GM12891 (cell line): ENCODE measurements at regions not wholly inside any gene's neighbourhood (a gene's known extent, or its start where the extent isn't known, plus 50 kb on each side); places are given as distances from the start of the nearest gene placed in this dataset.

Experiments used
- DNase-seq: peaks from one replicate; pipeline ENCODE4 v3.0.0; 2011; ENCODE audit warnings: low spot score; ENCODE audit not compliant: insufficient read length
- FAIRE-seq: peaks from 2 replicates; lab custom pipeline; 2011; peaks lifted over from hg19 to GRCh38; lab: Jason Lieb, UNC
- PAX5 ChIP-seq: IDR thresholded peaks from 2 replicates; pipeline ENCODE4 v1.6.1; 2011; ENCODE audit warnings: low read length, moderate library complexity, mild to moderate bottlenecking; ENCODE audit not compliant: insufficient read depth, severe bottlenecking
- POLR2A ChIP-seq: IDR thresholded peaks from 2 replicates; pipeline ENCODE4 v1.6.1; 2011; ENCODE audit warnings: low read depth, low read length, control low read depth
- POLR2AphosphoS5 ChIP-seq: IDR thresholded peaks from 2 replicates; pipeline ENCODE4 v1.6.1; 2011; ENCODE audit warnings: low read depth, low read length, control low read depth
- POU2F2 ChIP-seq: IDR thresholded peaks from 2 replicates; pipeline ENCODE4 v1.6.1; 2011; ENCODE audit warnings: low read depth, mild to moderate bottlenecking, control low read depth, low read length, moderate library complexity
- SPI1 ChIP-seq: IDR thresholded peaks from 2 replicates; pipeline ENCODE4 v1.6.1; 2011; ENCODE audit warnings: low read depth, low read length, control low read depth
- TAF1 ChIP-seq: IDR thresholded peaks from 2 replicates; pipeline ENCODE4 v1.6.1; 2011; ENCODE audit warnings: low read depth, low read length, control low read depth

- no peak for FAIRE-seq
- no peak for DNase-seq
- TF ChIP-seq TAF1 (no peak), PAX5 (no peak), POLR2A (no peak), POLR2AphosphoS5 (no peak), SPI1 (no peak), POU2F2 (no peak)
Measured at GRCh38 chr16:51875834-51876600, 670.9 kb downstream of the TOX3 start.

GRCh38 chr16:51872524-51872923, 674.4 kb downstream of the TOX3 start:
- FAIRE-seq (no peak), DNase-seq (no peak)
- TF ChIP-seq TAF1 = no peak
- no peak for TF ChIP-seq PAX5

- no peak for TF ChIP-seq PAX5
- no peak for TF ChIP-seq SPI1
- TF ChIP-seq POLR2A = no peak
- TF ChIP-seq TAF1 = no peak
- TF ChIP-seq POU2F2 = no peak
- no peak for TF ChIP-seq POLR2AphosphoS5
- no peak for DNase-seq
- no peak for FAIRE-seq
Measured at GRCh38 chr16:51870296-51870854, 676.6 kb downstream of the TOX3 start.

- DNase-seq (no peak), FAIRE-seq (no peak)
- TF ChIP-seq POLR2A (no peak), PAX5 (no peak), POLR2AphosphoS5 (no peak), SPI1 (no peak), POU2F2 (no peak), TAF1 (no peak)
Measured at GRCh38 chr16:51869176-51869575, 677.8 kb downstream of the TOX3 start.

GRCh38 chr16:51868631-51869030, 678.3 kb downstream of the TOX3 start:
- TF ChIP-seq PAX5 = no peak
- no peak for TF ChIP-seq TAF1
- TF ChIP-seq SPI1 = no peak
- TF ChIP-seq POLR2AphosphoS5 = no peak
- TF ChIP-seq POU2F2 = no peak
- no peak for TF ChIP-seq POLR2A
- no peak for FAIRE-seq

GRCh38 chr16:51867386-51868065, 679.4 kb downstream of the TOX3 start:
- TF ChIP-seq POLR2AphosphoS5 = no peak
- TF ChIP-seq SPI1 = no peak
- TF ChIP-seq POLR2A = no peak
- no peak for TF ChIP-seq TAF1
- no peak for TF ChIP-seq PAX5
- no peak for TF ChIP-seq POU2F2
- DNase-seq (no peak), FAIRE-seq (no peak)

More at GRCh38 chr16:51868631-51869030, 678.3 kb downstream of the TOX3 start:
- no peak for DNase-seq

- FAIRE-seq = no peak
- no peak for DNase-seq
- TF ChIP-seq POLR2A (no peak), SPI1 (no peak), POU2F2 (no peak), POLR2AphosphoS5 (no peak), TAF1 (no peak), PAX5 (no peak)
Measured at GRCh38 chr16:51864575-51864974, 682.4 kb downstream of the TOX3 start.

GRCh38 chr16:51854401-51854951, 692.5 kb downstream of the TOX3 start:
- no peak for TF ChIP-seq TAF1
- FAIRE-seq = no peak
- no peak for DNase-seq

- TF ChIP-seq POLR2A (no peak), TAF1 (no peak), PAX5 (no peak), POU2F2 (no peak), SPI1 (no peak), POLR2AphosphoS5 (no peak)
- FAIRE-seq = no peak
- no peak for DNase-seq
Measured at GRCh38 chr16:51853586-51853985, 693.4 kb downstream of the TOX3 start.

- DNase-seq (no peak), FAIRE-seq (no peak)
- TF ChIP-seq SPI1 = no peak
- TF ChIP-seq TAF1 = no peak
- no peak for TF ChIP-seq PAX5
- TF ChIP-seq POLR2A = no peak
- TF ChIP-seq POU2F2 = no peak
- TF ChIP-seq POLR2AphosphoS5 = no peak
Measured at GRCh38 chr16:51852892-51853291, 694.1 kb downstream of the TOX3 start.
